CMK (cell line): ENCODE measurements at regions not wholly inside any gene's neighbourhood (a gene's known extent, or its start where the extent isn't known, plus 50 kb on each side); places are given as distances from the start of the nearest gene placed in this dataset.

Experiments
- DNase-seq: peaks from one replicate; pipeline ENCODE4 v3.0.0-alpha.2; 2010; ENCODE audit warnings: low read depth

- no peak for DNase-seq
Measured at GRCh38 chr7:21146642-21147423, 281.1 kb upstream of the SP4 start.

GRCh38 chr7:21149809-21150208 lies 278.1 kb upstream of the SP4 start:
- DNase-seq, result no peak

GRCh38 chr7:21154614-21155013 lies 273.3 kb upstream of the SP4 start:
- DNase-seq, result no peak

GRCh38 chr7:21159506-21159905 lies 268.4 kb upstream of the SP4 start:
- no peak for DNase-seq

- no peak for DNase-seq
Measured at GRCh38 chr7:21160401-21160800, 267.5 kb upstream of the SP4 start.

GRCh38 chr7:21167942-21168341 lies 259.9 kb upstream of the SP4 start:
- DNase-seq, result no peak

GRCh38 chr7:21169667-21170580 lies 258.0 kb upstream of the SP4 start:
- no peak for DNase-seq

GRCh38 chr7:21172800-21173199 lies 255.1 kb upstream of the SP4 start:
- DNase-seq, result no peak

- no peak for DNase-seq
Measured at GRCh38 chr7:21173436-21173835, 254.4 kb upstream of the SP4 start.

GRCh38 chr7:21175714-21176113 lies 252.2 kb upstream of the SP4 start:
- DNase-seq, result no peak

GRCh38 chr7:21184942-21185652 lies 242.8 kb upstream of the SP4 start:
- DNase-seq, result no peak

- no peak for DNase-seq
Measured at GRCh38 chr7:21185653-21186265, 242.1 kb upstream of the SP4 start.

- no peak for DNase-seq
Measured at GRCh38 chr7:21191321-21192073, 236.4 kb upstream of the SP4 start.

GRCh38 chr7:21192657-21193056 lies 235.2 kb upstream of the SP4 start:
- no peak for DNase-seq

- DNase-seq, result no peak
Measured at GRCh38 chr7:21193895-21194294, 234.0 kb upstream of the SP4 start.

GRCh38 chr7:21194936-21195335 lies 232.9 kb upstream of the SP4 start:
- DNase-seq, result no peak

- no peak for DNase-seq
Measured at GRCh38 chr7:21198921-21199320, 229.0 kb upstream of the SP4 start.

- no peak for DNase-seq
Measured at GRCh38 chr7:21200503-21200902, 227.4 kb upstream of the SP4 start.

- DNase-seq, result no peak
Measured at GRCh38 chr7:21214657-21215056, 213.2 kb upstream of the SP4 start.

- no peak for DNase-seq
Measured at GRCh38 chr7:21215307-21215706, 212.6 kb upstream of the SP4 start.

GRCh38 chr7:21217365-21217764 lies 210.5 kb upstream of the SP4 start:
- DNase-seq, result no peak
